K562 (cell line): ENCODE measurements at regions not wholly inside any gene's neighbourhood (a gene's known extent, or its start where the extent isn't known, plus 50 kb on each side); places are given as distances from the start of the nearest gene placed in this dataset.

Experiments used
- ATAC-seq: fragments of 200-7000 bp; cut with Tn5 transposase; 3 replicates; pipeline ENCODE4 v1.9.1; 2020; ENCODE audit warnings: moderate library complexity
- BruUV-seq: library from RNA; stranded (reverse); fragments of 400-500 nt; replicated peaks from 2 replicates; lab custom pipeline; 2021; lab: Mats Ljungman, UMichigan
- CTCF ChIA-PET: fragments of 300-600 bp; formaldehyde crosslinking; extraction: SDS; loops from one replicate; lab custom pipeline; 2021; ENCODE audit warnings: low intra/inter-chr PET ratio; lab: Yijun Ruan, JAX
- POLR2A ChIA-PET: fragments of 300-600, 350-650 bp; sonication (Branson Sonifier 250); formaldehyde crosslinking; extraction: SDS; loops from one replicate; lab custom pipeline; 2021; ENCODE audit warnings: antibody characterized with exemption, inconsistent platforms; lab: Yijun Ruan, JAX
- DNase-seq, 4 experiments: peaks; one replicate each; pipeline versions ENCODE4 v3.0.0 to v3.0.0-alpha.2; 2011 to 2018; ENCODE audit warnings: low spot score in 3 of 4, mixed read lengths in 3 of 4; ENCODE audit errors: extremely low read depth in 1 of 4
- FAIRE-seq: peaks from 2 replicates; lab custom pipeline; 2011; peaks lifted over from hg19 to GRCh38; lab: Jason Lieb, UNC
- H2AFZ ChIP-seq: 2 replicates; pipeline ENCODE4 v1.6.0; 2011; ENCODE audit warnings: low read depth, low read length, control low read depth, inconsistent platforms
- H3K27ac ChIP-seq: fragments of 200-600 bp; 3 replicates; pipeline ENCODE4 v1.8.0; 2011; ENCODE audit warnings: low read depth, mild to moderate bottlenecking, control low read depth, inconsistent platforms, low read length, moderate library complexity, mixed read lengths; ENCODE audit errors: extremely low read depth
- H3K27me3 ChIP-seq, 2 experiments: fragments of 300-600 bp in 1 of 2; 2 replicates in 1 of 2; 3 replicates in 1 of 2; pipeline versions ENCODE4 v1.6.0 to v1.8.0; 2011; ENCODE audit warnings: inconsistent platforms in 2 of 2, low read length in 2 of 2, mild to moderate bottlenecking in 1 of 2, mixed read lengths in 1 of 2, moderate library complexity in 1 of 2; ENCODE audit not compliant: control insufficient read depth in 2 of 2, insufficient read depth in 2 of 2
- H3K36me3 ChIP-seq: fragments of 300-600 bp; 3 replicates; pipeline ENCODE4 v1.8.0; 2011; ENCODE audit warnings: mild to moderate bottlenecking, low read length, inconsistent platforms; ENCODE audit not compliant: control insufficient read depth, insufficient read depth
- H3K4me1 ChIP-seq, 2 experiments: fragments of 200-600 bp in 1 of 2; replicated peaks in 1 of 2; 2 replicates in 1 of 2; 3 replicates in 1 of 2; pipeline versions ENCODE4 v1.5.1 to v1.8.0; 2011; ENCODE audit warnings: inconsistent platforms in 2 of 2, low read length in 2 of 2, mild to moderate bottlenecking in 1 of 2, mixed read lengths in 1 of 2, moderate library complexity in 1 of 2; ENCODE audit not compliant: control insufficient read depth in 2 of 2, insufficient read depth in 2 of 2
- H3K4me2 ChIP-seq: 2 replicates; pipeline ENCODE4 v1.6.1; 2011; ENCODE audit warnings: low read length, control low read depth, inconsistent platforms, mixed read lengths; ENCODE audit not compliant: insufficient read depth
- H3K4me3 ChIP-seq: fragments of 200-600 bp; sonication (generic), shearing (Covaris generic); 2 replicates; pipeline ENCODE4 v1.5.1; 2016; ENCODE audit warnings: control low read depth, inconsistent platforms
- H3K79me2 ChIP-seq: fragments of 200-600 bp; 3 replicates; pipeline ENCODE4 v1.8.0; 2011; ENCODE audit warnings: low read length, inconsistent platforms; ENCODE audit not compliant: control insufficient read depth, insufficient read depth
- H3K9ac ChIP-seq, 2 experiments: 2 replicates each; pipeline versions ENCODE4 v1.6.0 to v1.6.1; 2011; ENCODE audit warnings: low read depth in 2 of 2, low read length in 2 of 2, control low read depth in 1 of 2, inconsistent platforms in 1 of 2, mild to moderate bottlenecking in 1 of 2, mixed read lengths in 1 of 2; ENCODE audit not compliant: insufficient read depth in 1 of 2
- H3K9me1 ChIP-seq: one replicate; pipeline ENCODE4 v1.6.0; 2011; ENCODE audit warnings: inconsistent platforms, mild to moderate bottlenecking, low read length, moderate library complexity; ENCODE audit not compliant: control insufficient read depth, insufficient read depth
- H3K9me3 ChIP-seq: replicated peaks from 2 replicates; pipeline ENCODE4 v1.5.1; 2011; ENCODE audit warnings: low read depth, low read length, inconsistent platforms; ENCODE audit not compliant: control insufficient read depth, insufficient read depth
- H4K20me1 ChIP-seq: replicated peaks from 2 replicates; pipeline ENCODE4 v1.6.1; 2011; ENCODE audit warnings: low read length, inconsistent platforms, mixed read lengths; ENCODE audit not compliant: control insufficient read depth, insufficient read depth
- ETV6 ChIP-seq, 3 experiments: fragments of 150-350 bp in 1 of 3; sonication (generic) in 1 of 3; formaldehyde crosslinking in 1 of 3; IDR thresholded peaks; 2 replicates each; pipeline versions ENCODE4 v1.6.1 to v1.8.0; 2014 to 2022; ENCODE audit warnings: borderline replicate concordance in 2 of 3, low read depth in 2 of 3, antibody characterized with exemption in 1 of 3, low read length in 1 of 3, mild to moderate bottlenecking in 1 of 3, missing genetic modification reagents in 1 of 3
- IRF2 ChIP-seq: sonication (generic); formaldehyde crosslinking; IDR thresholded peaks from 2 replicates; pipeline ENCODE4 v1.8.1; 2022; ENCODE audit warnings: mild to moderate bottlenecking, missing genetic modification reagents
- JUN ChIP-seq, 2 experiments: sonication (generic) in 1 of 2; formaldehyde crosslinking in 1 of 2; IDR thresholded peaks; 2 replicates each; pipeline versions ENCODE4 v1.6.1 to v1.8.0; 2012 to 2022; ENCODE audit warnings: borderline replicate concordance in 2 of 2, mild to moderate bottlenecking in 2 of 2, improper control_type of control experiment in 1 of 2, low read depth in 1 of 2, low read length in 1 of 2, missing genetic modification reagents in 1 of 2
- KLF13 ChIP-seq: fragments of 450-650 bp; IDR thresholded peaks from 2 replicates; pipeline ENCODE4 v1.6.1; 2016; ENCODE audit warnings: missing genetic modification characterization, low read depth, mild to moderate bottlenecking, missing compliant biosample characterization, moderate library complexity, borderline replicate concordance
- POLR3A ChIP-seq: IDR thresholded peaks from 2 replicates; pipeline ENCODE4 v1.6.1; 2011; ENCODE audit warnings: borderline replicate concordance, mild to moderate bottlenecking, moderate library complexity; ENCODE audit not compliant: insufficient read length, insufficient read depth; ENCODE audit errors: extremely low read depth
- RBM22 ChIP-seq: fragments of 200-400 bp; formaldehyde crosslinking; IDR thresholded peaks from 2 replicates; pipeline ENCODE4 v1.6.1; 2018; ENCODE audit warnings: low read length, low read depth; ENCODE audit not compliant: poor library complexity, severe bottlenecking
- SIN3A ChIP-seq, 2 experiments: fragments of 150-350 bp in 1 of 2; IDR thresholded peaks; 2 replicates each; pipeline ENCODE4 v1.6.1; 2011 to 2016; ENCODE audit warnings: borderline replicate concordance in 2 of 2, low read depth in 2 of 2, low read length in 2 of 2, mild to moderate bottlenecking in 2 of 2, moderate library complexity in 2 of 2; ENCODE audit not compliant: control insufficient read depth in 1 of 2
- WGBS: fragments of 100-300 bp; shearing (Covaris generic); methylation state at CpG from one replicate; pipeline ENCODE4 v1.1.6; 2016; ENCODE audit warnings: low coverage, mixed read lengths; ENCODE audit not compliant: insufficient coverage; ENCODE audit errors: missing lambda C conversion rate; 5-methylcytosine and 5-hydroxymethylcytosine counted together
- in situ Hi-C: fragments of 300-500 bp; cut with MboI; formaldehyde crosslinking; loops from 4 replicates; pipeline ENCODE4 v1.15.0; 2018; ENCODE audit warnings: inconsistent platforms, mixed read lengths
- intact Hi-C: fragments of 100-400 bp; cut with micrococcal nuclease; formaldehyde crosslinking; loops from 2 replicates; pipeline ENCODE4 v1.14.2; 2022

- no peak for FAIRE-seq
- CTCF ChIA-PET: no interaction called here
- Histone ChIP-seq H4K20me1 (no peaks in the 10 kb centered on the region), H3K9ac (no peak overlapping the region), H3K36me3 (no peaks in the 10 kb centered on the region), H3K9me1 (no peaks in the 10 kb centered on the region), H3K79me2 (no peaks in the 10 kb centered on the region), H3K27me3 (peaks cover 0 to 8% of the 10 kb centered on the region in 2 experiments; a peak in 3 of 5 replicates), H2AFZ (no peak overlapping the region), H3K27ac (no peak overlapping the region), H3K4me1 (no peaks in the 10 kb centered on the region), H3K9me3 (no peaks in the 10 kb centered on the region), H3K4me3 (no peak overlapping the region), H3K4me2 (no peak overlapping the region)
- TF ChIP-seq RBM22: no peak
- TF ChIP-seq ETV6 (IDR thresholded peaks at IDR 0.05; ENCODE audit: borderline replicate concordance in 1 of 2, low read depth in 2 of 2, low read length in 1 of 2): no peak
- TF ChIP-seq ETV6 (CRISPR knock-in tag; IDR thresholded peaks at IDR 0.05; ENCODE audit: borderline replicate concordance): no peak
- TF ChIP-seq KLF13 (tag): no peak
- TF ChIP-seq IRF2 (CRISPR knock-in tag): no peak
- TF ChIP-seq SIN3A (IDR thresholded peaks at IDR 0.05; ENCODE audit: borderline replicate concordance in 2 of 2, control insufficient read depth in 1 of 2, low read depth in 2 of 2, low read length in 2 of 2): no peak
- TF ChIP-seq POLR3A: no peak
- TF ChIP-seq JUN (IDR thresholded peaks at IDR 0.05; ENCODE audit: borderline replicate concordance, low read depth, low read length): no peak
- no peak for TF ChIP-seq JUN (CRISPR knock-in tag; IDR thresholded peaks at IDR 0.05; ENCODE audit: borderline replicate concordance)
- BruUV-seq: no TSS peak
- no peak for ATAC-seq
- WGBS: 10% methylated on average over 1 of the region's 1 CpG
- POLR2A ChIA-PET: interaction anchor here (0.6 to 1.3 kb wide), 2 partner anchors 15 to 390 kb away, joined by 3 read pairs; no protein-coding TSS in a partner anchor
- intact Hi-C loops (no loop called here), in situ Hi-C loops (no loop called here)
- no peak for DNase-seq
These were observed 78.8 kb upstream of the CCDC85A start for GRCh38 chr2:56104962-56105361.
